ENCODE measurements at regions not wholly inside any gene's neighbourhood (a gene's known extent, or its start where the extent isn't known, plus 50 kb on each side); places are given as distances from the start of the nearest gene placed in this dataset.

- TF ChIP-seq POLR2A (IDR thresholded peaks at IDR 0.05), result no peak
- TF ChIP-seq EP300 (IDR thresholded peaks at IDR 0.05; ENCODE audit: low read depth), result no peak
- TF ChIP-seq POLR2AphosphoS5 (IDR thresholded peaks at IDR 0.05), result no peak
- no peak for TF ChIP-seq CTCF (IDR thresholded peaks at IDR 0.05)
- Histone ChIP-seq H3K9me3 (peaks cover 0 to 6% of the 10 kb centered on the region in 2 donors), H3K36me3 (no peaks in the 10 kb centered on the region), H3K4me3 (no peak overlapping the region), H3K27ac (no peak overlapping the region), H3K27me3 (no peaks in the 10 kb centered on the region), H3K4me1 (no peaks in the 10 kb centered on the region)
- in situ Hi-C loops (cut with MboI; ENCODE audit: low pct_ligation_motif_present in 1 of 4, low pct_unique_long_range_greater_than_20kb in 1 of 4, low sequenced_read_pairs in 3 of 4) (no loop called here), intact Hi-C loops (cut with DNase I; ENCODE audit: low total_unique reads) (no loop called here)
- no peak for DNase-seq
- WGBS, 2 donors (ENCODE audit: low coverage in 1 of 2), result 49 to 71% methylated on average over 3 of the region's 3 CpGs
Observed at GRCh38 chr1:209458921-209459320, 124.6 kb upstream of the CAMK1G start.

- Histone ChIP-seq H3K4me1 (no peaks in the 10 kb centered on the region), H3K27ac (no peak overlapping the region), H3K4me3 (no peak overlapping the region), H3K36me3 (no peaks in the 10 kb centered on the region), H3K9me3 (peaks cover 0 to 6% of the 10 kb centered on the region in 2 donors), H3K27me3 (no peaks in the 10 kb centered on the region)
- intact Hi-C loops (cut with DNase I; ENCODE audit: low total_unique reads), result no loop called here
- DNase-seq, result no peak
- TF ChIP-seq CTCF (IDR thresholded peaks at IDR 0.05) (no peak), POLR2A (IDR thresholded peaks at IDR 0.05) (no peak), EP300 (IDR thresholded peaks at IDR 0.05; ENCODE audit: low read depth) (no peak), POLR2AphosphoS5 (IDR thresholded peaks at IDR 0.05) (no peak)
- in situ Hi-C loops (cut with MboI; ENCODE audit: low pct_ligation_motif_present in 1 of 4, low pct_unique_long_range_greater_than_20kb in 1 of 4, low sequenced_read_pairs in 3 of 4), result no loop called here
Observed at GRCh38 chr1:209461168-209461567, 122.3 kb upstream of the CAMK1G start.

GRCh38 chr1:209462433-209462832 lies 121.1 kb upstream of the CAMK1G start:
- in situ Hi-C loops (cut with MboI; ENCODE audit: low pct_ligation_motif_present in 1 of 4, low pct_unique_long_range_greater_than_20kb in 1 of 4, low sequenced_read_pairs in 3 of 4), result no loop called here
- Histone ChIP-seq H3K9me3 (peaks cover 0 to 6% of the 10 kb centered on the region in 2 donors), H3K27ac (no peak overlapping the region), H3K36me3 (no peaks in the 10 kb centered on the region), H3K4me3 (no peak overlapping the region), H3K27me3 (no peaks in the 10 kb centered on the region), H3K4me1 (no peaks in the 10 kb centered on the region)
- intact Hi-C loops (cut with DNase I; ENCODE audit: low total_unique reads), result no loop called here
- DNase-seq, result no peak
- TF ChIP-seq EP300 (IDR thresholded peaks at IDR 0.05; ENCODE audit: low read depth) (no peak), POLR2A (IDR thresholded peaks at IDR 0.05) (no peak), POLR2AphosphoS5 (IDR thresholded peaks at IDR 0.05) (no peak), CTCF (IDR thresholded peaks at IDR 0.05) (no peak)

- H3K27me3 ChIP-seq, result no peaks in the 10 kb centered on the region
- H3K36me3 ChIP-seq, result no peaks in the 10 kb centered on the region
- H3K4me3 ChIP-seq, result no peak overlapping the region
- no peak for TF ChIP-seq POLR2AphosphoS5 (IDR thresholded peaks at IDR 0.05)
- TF ChIP-seq POLR2A (IDR thresholded peaks at IDR 0.05), result no peak
- no peak for TF ChIP-seq EP300 (IDR thresholded peaks at IDR 0.05; ENCODE audit: low read depth)
- no peak for TF ChIP-seq CTCF (IDR thresholded peaks at IDR 0.05)
- intact Hi-C loops (cut with DNase I; ENCODE audit: low total_unique reads) (no loop called here), in situ Hi-C loops (cut with MboI; ENCODE audit: low pct_ligation_motif_present in 1 of 4, low pct_unique_long_range_greater_than_20kb in 1 of 4, low sequenced_read_pairs in 3 of 4) (no loop called here)
- peaks cover 0 to 6% of the 10 kb centered on the region in 2 donors for H3K9me3 ChIP-seq
- no peaks in the 10 kb centered on the region for H3K4me1 ChIP-seq
- no peak overlapping the region for H3K27ac ChIP-seq
- WGBS, 2 donors (ENCODE audit: low coverage in 1 of 2), result 82 to 89% methylated on average over 1 of the region's 1 CpG
- no peak for DNase-seq
Observed at GRCh38 chr1:209463441-209463840, 120.1 kb upstream of the CAMK1G start.
